K562 (cell line): ENCODE measurements at regions not wholly inside any gene's neighbourhood (a gene's known extent, or its start where the extent isn't known, plus 50 kb on each side); places are given as distances from the start of the nearest gene placed in this dataset.

Experiments used
- CBFA2T2 ChIP-seq: fragments of 450-650 bp; conservative IDR thresholded peaks from 2 replicates; pipeline ENCODE4 v1.6.1; 2017; ENCODE audit warnings: mild to moderate bottlenecking
- CREBBP ChIP-seq: IDR thresholded peaks from one replicate; pipeline ENCODE4 v1.6.1; 2012; ENCODE audit warnings: low read depth, mild to moderate bottlenecking, control low read depth, inconsistent platforms, low read length
- DIDO1 ChIP-seq: fragments of 450-650 bp; IDR thresholded peaks from 2 replicates; pipeline ENCODE4 v1.6.1; 2016; ENCODE audit warnings: low read depth, missing biosample characterization, missing genetic modification characterization
- FOXA1 ChIP-seq: fragments of 450-650 bp; IDR thresholded peaks from 2 replicates; pipeline ENCODE4 v1.6.1; 2016; ENCODE audit warnings: mild to moderate bottlenecking, borderline replicate concordance
- FOXJ3 ChIP-seq: sonication (generic); formaldehyde crosslinking; IDR thresholded peaks from 2 replicates; pipeline ENCODE4 v1.4.0; 2020; ENCODE audit warnings: mild to moderate bottlenecking, missing genetic modification reagents
- HDGF ChIP-seq: fragments of 450-650 bp; IDR thresholded peaks from 2 replicates; pipeline ENCODE4 v1.6.1; 2016
- HNRNPH1 ChIP-seq: fragments of 200-400 bp; formaldehyde crosslinking; optimal IDR thresholded peaks from 2 replicates; pipeline ENCODE3; 2017; ENCODE audit warnings: low read depth, mild to moderate bottlenecking, low read length, moderate library complexity
- ILF3 ChIP-seq: fragments of 450-650 bp; IDR thresholded peaks from 2 replicates; pipeline ENCODE4 v1.6.1; 2018; ENCODE audit warnings: antibody characterized with exemption, mild to moderate bottlenecking, moderate library complexity, borderline replicate concordance
- JUND ChIP-seq, 2 experiments: IDR thresholded peaks; 2 replicates in 1 of 2; 3 replicates in 1 of 2; pipeline ENCODE4 v1.6.1; 2011; ENCODE audit warnings: borderline replicate concordance in 2 of 2, low read depth in 2 of 2, low read length in 2 of 2, improper control_type of control experiment in 1 of 2, missing biosample characterization in 1 of 2, missing genetic modification characterization in 1 of 2, missing genetic modification reagents in 1 of 2
- KLF13 ChIP-seq: fragments of 450-650 bp; IDR thresholded peaks from 2 replicates; pipeline ENCODE4 v1.6.1; 2016; ENCODE audit warnings: missing genetic modification characterization, low read depth, mild to moderate bottlenecking, missing compliant biosample characterization, moderate library complexity, borderline replicate concordance
- MTA3 ChIP-seq: fragments of 450-650 bp; formaldehyde crosslinking; IDR thresholded peaks from 2 replicates; pipeline ENCODE4 v1.6.1; 2017; ENCODE audit warnings: mild to moderate bottlenecking, borderline replicate concordance
- MYC ChIP-seq, 2 experiments: fragments of 250-450 bp in 1 of 2; sonication (Bioruptor Pico) in 1 of 2; IDR thresholded peaks; 2 replicates each; pipeline versions ENCODE4 v1.5.1 to v1.6.1; 2012 to 2021; ENCODE audit warnings: low read depth in 2 of 2, borderline replicate concordance in 1 of 2, improper control_type of control experiment in 1 of 2, low read length in 1 of 2, mild to moderate bottlenecking in 1 of 2, moderate library complexity in 1 of 2
- NFE2 ChIP-seq: IDR thresholded peaks from 2 replicates; pipeline ENCODE4 v1.6.1; 2014; ENCODE audit warnings: antibody characterized with exemption, low read depth
- PYGO2 ChIP-seq: fragments of 450-650 bp; IDR thresholded peaks from 2 replicates; pipeline ENCODE4 v1.6.1; 2016; ENCODE audit warnings: mild to moderate bottlenecking, missing genetic modification characterization, moderate library complexity, missing compliant biosample characterization
- RBM14 ChIP-seq: fragments of 200-400 bp; formaldehyde crosslinking; IDR thresholded peaks from 2 replicates; pipeline ENCODE4 v1.6.1; 2018; ENCODE audit warnings: low read depth, mild to moderate bottlenecking, low read length, moderate library complexity, borderline replicate concordance; ENCODE audit not compliant: insufficient read depth
- SMARCC2 ChIP-seq: fragments of 450-650 bp; IDR thresholded peaks from 2 replicates; pipeline ENCODE4 v1.6.1; 2017; ENCODE audit warnings: antibody characterized with exemption, moderate library complexity, mild to moderate bottlenecking, low read depth
- TAL1 ChIP-seq: fragments of 450-650 bp; IDR thresholded peaks from 2 replicates; pipeline ENCODE4 v1.6.1; 2016; ENCODE audit warnings: mild to moderate bottlenecking
- TRIM24 ChIP-seq, 2 experiments: fragments of 450-650 bp; IDR thresholded peaks; 2 replicates each; pipeline ENCODE4 v1.6.1; 2016
- ZBTB1 ChIP-seq: sonication (generic); formaldehyde crosslinking; IDR thresholded peaks from 2 replicates; pipeline ENCODE4 v1.8.1; 2023; ENCODE audit warnings: missing genetic modification reagents, low read depth, mild to moderate bottlenecking, borderline replicate concordance
- ZNF165 ChIP-seq: fragments of 250-450 bp; sonication (Bioruptor Pico); IDR thresholded peaks from 2 replicates; pipeline ENCODE4 v1.4.0; 2020; ENCODE audit warnings: borderline replicate concordance
- ZNF324 ChIP-seq: fragments of 250-450 bp; sonication (Bioruptor Pico); IDR thresholded peaks from 2 replicates; pipeline ENCODE4 v1.4.0; 2020; ENCODE audit warnings: mild to moderate bottlenecking
- TF ChIP-seq, protein P1 (sequence below): fragments of 450-650 bp; IDR thresholded peaks from 2 replicates; pipeline ENCODE4 v1.6.1; 2016
- TF ChIP-seq, protein P2 (sequence below): fragments of 250-450 bp; sonication (Bioruptor Pico); IDR thresholded peaks from 2 replicates; pipeline ENCODE4 v1.6.1; 2021; ENCODE audit warnings: mild to moderate bottlenecking
- TF ChIP-seq, protein P3 (sequence below): fragments of 250-450 bp; sonication (Bioruptor Pico); IDR thresholded peaks from 2 replicates; pipeline ENCODE4 v1.4.0; 2020; ENCODE audit warnings: mild to moderate bottlenecking, moderate library complexity

DNA sequence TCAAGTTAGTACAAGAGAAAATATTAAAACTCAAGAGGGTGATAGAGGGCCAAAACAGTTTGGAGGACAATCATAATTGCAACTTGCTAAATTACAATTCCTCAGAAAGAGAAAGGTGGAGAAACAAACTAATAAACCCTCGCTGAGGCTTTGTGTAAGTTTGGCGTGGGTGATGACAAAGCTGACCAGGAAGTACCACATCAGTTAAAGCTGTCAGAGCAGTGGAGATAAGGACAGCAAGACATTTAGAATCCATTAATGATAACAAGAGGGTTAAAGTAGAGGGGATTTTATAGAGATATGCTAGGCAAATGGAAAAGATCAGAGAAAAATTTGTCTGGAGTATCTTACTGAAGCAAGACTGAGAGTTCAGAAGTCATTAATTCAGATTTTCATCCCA lies 334.4 kb downstream of the TFAP2B start (continued):
- TF ChIP-seq, protein P1, sequence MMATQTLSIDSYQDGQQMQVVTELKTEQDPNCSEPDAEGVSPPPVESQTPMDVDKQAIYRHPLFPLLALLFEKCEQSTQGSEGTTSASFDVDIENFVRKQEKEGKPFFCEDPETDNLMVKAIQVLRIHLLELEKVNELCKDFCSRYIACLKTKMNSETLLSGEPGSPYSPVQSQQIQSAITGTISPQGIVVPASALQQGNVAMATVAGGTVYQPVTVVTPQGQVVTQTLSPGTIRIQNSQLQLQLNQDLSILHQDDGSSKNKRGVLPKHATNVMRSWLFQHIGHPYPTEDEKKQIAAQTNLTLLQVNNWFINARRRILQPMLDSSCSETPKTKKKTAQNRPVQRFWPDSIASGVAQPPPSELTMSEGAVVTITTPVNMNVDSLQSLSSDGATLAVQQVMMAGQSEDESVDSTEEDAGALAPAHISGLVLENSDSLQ, result peak; percentile 89
- TF ChIP-seq KLF13 (tag) (no peak), ZNF165 (CRISPR knock-in tag) (no peak), JUND (IDR thresholded peaks at IDR 0.05; ENCODE audit: borderline replicate concordance, low read depth, low read length) (peak; percentile 55; the same call in 1 of the 2 replicates), JUND (tag; IDR thresholded peaks at IDR 0.05; ENCODE audit: borderline replicate concordance, low read depth, low read length) (no peak; the same call in 2 of the 3 replicates), FOXA1 (no peak), CREBBP (no peak), TAL1 (no peak), SMARCC2 (peak; percentile 51; the same call in 1 of the 2 replicates), NFE2 (peak; percentile 40), TRIM24 (IDR thresholded peaks at IDR 0.05) (peak; percentile 14 to 43; a peak in 1 of 4 replicates), HNRNPH1 (no peak), MYC (IDR thresholded peaks at IDR 0.05; ENCODE audit: low read depth, low read length) (no peak), MYC (CRISPR knock-in tag; IDR thresholded peaks at IDR 0.05; ENCODE audit: borderline replicate concordance, low read depth) (no peak), PYGO2 (tag) (no peak), ZNF324 (CRISPR knock-in tag) (no peak), ZBTB1 (CRISPR knock-in tag) (no peak), CBFA2T2 (peak; percentile 34; the same call in 1 of the 2 replicates), HDGF (no peak), MTA3 (no peak), ILF3 (no peak), FOXJ3 (CRISPR knock-in tag) (no peak), RBM14 (no peak), DIDO1 (tag) (0 out of 2 replicates have a peak, but pooled peaks have one; percentile 46)
- TF ChIP-seq, protein P2, sequence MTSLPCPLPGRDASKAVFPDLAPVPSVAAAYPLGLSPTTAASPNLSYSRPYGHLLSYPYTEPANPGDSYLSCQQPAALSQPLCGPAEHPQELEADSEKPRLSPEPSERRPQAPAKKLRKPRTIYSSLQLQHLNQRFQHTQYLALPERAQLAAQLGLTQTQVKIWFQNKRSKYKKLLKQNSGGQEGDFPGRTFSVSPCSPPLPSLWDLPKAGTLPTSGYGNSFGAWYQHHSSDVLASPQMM (CRISPR knock-in tag), result no peak
- TF ChIP-seq, protein P3, sequence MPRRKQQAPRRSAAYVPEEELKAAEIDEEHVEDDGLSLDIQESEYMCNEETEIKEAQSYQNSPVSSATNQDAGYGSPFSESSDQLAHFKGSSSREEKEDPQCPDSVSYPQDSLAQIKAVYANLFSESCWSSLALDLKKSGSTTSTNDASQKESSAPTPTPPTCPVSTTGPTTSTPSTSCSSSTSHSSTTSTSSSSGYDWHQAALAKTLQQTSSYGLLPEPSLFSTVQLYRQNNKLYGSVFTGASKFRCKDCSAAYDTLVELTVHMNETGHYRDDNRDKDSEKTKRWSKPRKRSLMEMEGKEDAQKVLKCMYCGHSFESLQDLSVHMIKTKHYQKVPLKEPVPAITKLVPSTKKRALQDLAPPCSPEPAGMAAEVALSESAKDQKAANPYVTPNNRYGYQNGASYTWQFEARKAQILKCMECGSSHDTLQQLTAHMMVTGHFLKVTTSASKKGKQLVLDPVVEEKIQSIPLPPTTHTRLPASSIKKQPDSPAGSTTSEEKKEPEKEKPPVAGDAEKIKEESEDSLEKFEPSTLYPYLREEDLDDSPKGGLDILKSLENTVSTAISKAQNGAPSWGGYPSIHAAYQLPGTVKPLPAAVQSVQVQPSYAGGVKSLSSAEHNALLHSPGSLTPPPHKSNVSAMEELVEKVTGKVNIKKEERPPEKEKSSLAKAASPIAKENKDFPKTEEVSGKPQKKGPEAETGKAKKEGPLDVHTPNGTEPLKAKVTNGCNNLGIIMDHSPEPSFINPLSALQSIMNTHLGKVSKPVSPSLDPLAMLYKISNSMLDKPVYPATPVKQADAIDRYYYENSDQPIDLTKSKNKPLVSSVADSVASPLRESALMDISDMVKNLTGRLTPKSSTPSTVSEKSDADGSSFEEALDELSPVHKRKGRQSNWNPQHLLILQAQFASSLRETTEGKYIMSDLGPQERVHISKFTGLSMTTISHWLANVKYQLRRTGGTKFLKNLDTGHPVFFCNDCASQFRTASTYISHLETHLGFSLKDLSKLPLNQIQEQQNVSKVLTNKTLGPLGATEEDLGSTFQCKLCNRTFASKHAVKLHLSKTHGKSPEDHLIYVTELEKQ, result no peak
